Duodenal mucosa (tissue), 2 donors: ENCODE measurements at regions not wholly inside any gene's neighbourhood (a gene's known extent, or its start where the extent isn't known, plus 50 kb on each side); places are given as distances from the start of the nearest gene placed in this dataset.
"Not testable (repeated sequence)": the region's sequence is repeated elsewhere in the genome, so short reads cannot be mapped to it uniquely, and the experiment has no call there.

Experiments
- H3K27ac ChIP-seq: one replicate; pipeline ENCODE4 v1.7.0; 2013; ENCODE audit warnings: low read depth, low read length
- H3K27me3 ChIP-seq, 2 donors: one replicate each; pipeline ENCODE4 v1.7.0; 2013; ENCODE audit warnings: low read length in 2 of 2, control low read depth in 1 of 2; ENCODE audit not compliant: insufficient read depth in 2 of 2, control insufficient read depth in 1 of 2
- H3K36me3 ChIP-seq, 2 donors: one replicate each; pipeline ENCODE4 v1.7.0; 2013; ENCODE audit warnings: low read length in 2 of 2, control low read depth in 1 of 2; ENCODE audit not compliant: insufficient read depth in 2 of 2, control insufficient read depth in 1 of 2
- H3K4me1 ChIP-seq, 2 donors: one replicate each; pipeline ENCODE4 v1.7.0; 2013; ENCODE audit warnings: low read length in 2 of 2, control low read depth in 1 of 2; ENCODE audit not compliant: insufficient read depth in 2 of 2, control insufficient read depth in 1 of 2
- H3K4me3 ChIP-seq, 2 donors: one replicate each; pipeline ENCODE4 v1.7.0; 2013; ENCODE audit warnings: low read length in 2 of 2, low read depth in 1 of 2
- H3K9ac ChIP-seq, 2 donors: one replicate each; pipeline ENCODE4 v1.7.0; 2013; ENCODE audit warnings: low read length in 2 of 2, low read depth in 1 of 2
- H3K9me3 ChIP-seq, 2 donors: one replicate each; pipeline ENCODE4 v1.7.0; 2013; ENCODE audit warnings: low read length in 2 of 2, control low read depth in 1 of 2; ENCODE audit not compliant: control insufficient read depth in 1 of 2

DNA sequence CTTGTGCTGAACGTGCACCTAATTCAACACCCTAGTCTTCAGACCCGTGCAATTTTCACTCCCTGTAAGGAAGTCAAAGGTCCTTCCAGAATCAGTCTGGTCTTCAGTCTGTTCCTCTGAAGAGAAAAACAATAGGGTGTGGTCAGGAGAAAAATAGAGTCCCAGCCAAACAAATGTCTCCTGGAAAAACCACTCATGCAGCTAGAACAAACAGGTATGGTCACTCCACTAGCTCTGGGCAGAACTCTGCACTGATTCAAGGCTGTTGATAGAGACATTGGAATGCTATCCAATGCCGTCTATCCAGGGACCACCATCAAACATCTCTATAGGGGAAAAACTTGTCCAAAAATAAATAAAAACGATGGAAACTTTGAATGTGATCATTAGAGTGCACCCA is 81.8 kb upstream of the MAP3K1 start:
- no peaks in the 10 kb centered on the region for H3K36me3 ChIP-seq
- no peak overlapping the region for H3K4me3 ChIP-seq
- no peak overlapping the region for H3K27ac ChIP-seq
- H3K9me3 ChIP-seq: no peaks in the 10 kb centered on the region
- no peak overlapping the region for H3K9ac ChIP-seq
- H3K27me3 ChIP-seq: no peaks in the 10 kb centered on the region
- H3K4me1 ChIP-seq: peaks cover 0 to 4% of the 10 kb centered on the region in 2 donors

DNA sequence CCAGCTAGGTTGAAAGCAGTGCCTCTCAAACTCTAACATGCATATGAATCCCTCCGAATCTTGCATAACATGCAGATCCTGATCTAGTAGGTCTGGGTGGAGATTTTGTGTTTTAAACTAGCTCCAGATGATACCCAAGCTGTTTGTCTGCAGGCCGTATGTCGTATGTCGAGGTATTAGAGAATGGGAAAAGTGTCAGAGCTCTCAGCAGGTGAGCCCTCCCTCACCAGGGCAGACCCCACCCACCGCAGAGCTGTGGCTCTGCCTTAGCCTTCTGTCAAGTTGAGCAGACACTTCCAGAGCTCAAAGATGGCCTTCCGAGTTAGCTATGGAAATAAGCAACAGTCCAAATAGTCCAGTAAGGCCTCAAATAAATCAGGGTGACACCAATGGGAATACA is 83.2 kb upstream of the MAP3K1 start:
- no peaks in the 10 kb centered on the region for H3K9me3 ChIP-seq
- H3K36me3 ChIP-seq: no peaks in the 10 kb centered on the region
- H3K27ac ChIP-seq: no peak overlapping the region
- no peak overlapping the region for H3K9ac ChIP-seq
- peaks cover 0 to 4% of the 10 kb centered on the region in 2 donors for H3K4me1 ChIP-seq
- no peaks in the 10 kb centered on the region for H3K27me3 ChIP-seq
- H3K4me3 ChIP-seq: no peak overlapping the region

DNA sequence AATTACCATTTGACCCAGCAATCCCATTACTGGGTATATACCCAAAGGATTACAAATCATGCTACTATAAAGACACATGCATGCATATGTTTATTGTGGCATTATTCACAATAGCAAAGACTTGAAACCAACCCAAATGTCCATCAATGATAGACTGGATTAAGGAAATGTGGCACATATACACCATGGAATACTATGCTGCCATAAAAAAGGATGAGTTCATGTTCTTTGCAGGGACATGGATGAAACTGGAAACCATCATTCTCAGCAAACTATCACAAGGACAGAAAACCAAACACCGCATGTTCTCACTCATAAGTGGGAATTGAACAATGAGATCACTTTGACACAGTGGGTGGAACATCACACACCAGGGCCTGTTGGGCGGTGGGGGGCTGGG is 83.9 kb upstream of the MAP3K1 start:
- H3K9me3 ChIP-seq, H3K27me3 ChIP-seq, H3K4me3 ChIP-seq, H3K36me3 ChIP-seq, H3K4me1 ChIP-seq, H3K27ac ChIP-seq, H3K9ac ChIP-seq: not testable (repeated sequence)

DNA sequence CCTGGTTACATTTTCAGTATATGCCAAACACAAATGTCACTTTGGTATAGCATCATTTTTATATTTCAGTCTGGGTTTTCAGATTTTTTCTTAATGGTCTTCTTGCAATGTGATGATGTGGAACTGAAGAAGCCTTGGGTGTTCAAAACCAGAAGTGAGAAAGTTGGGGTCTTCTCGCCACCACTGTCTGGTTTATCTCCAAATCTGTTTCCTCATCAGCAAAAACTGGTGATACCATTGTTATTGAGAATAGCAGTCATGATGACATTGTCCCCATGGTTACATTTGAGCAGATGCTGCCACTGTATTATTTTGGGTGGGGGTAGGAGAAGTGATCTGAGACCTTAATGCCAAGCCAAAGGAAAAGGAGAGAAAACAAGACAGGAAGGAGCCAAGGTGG is 85.9 kb upstream of the MAP3K1 start:
- no peaks in the 10 kb centered on the region for H3K4me1 ChIP-seq
- H3K27ac ChIP-seq: no peak overlapping the region
- no peak overlapping the region for H3K9ac ChIP-seq
- H3K27me3 ChIP-seq: no peaks in the 10 kb centered on the region
- no peak overlapping the region for H3K4me3 ChIP-seq
- H3K9me3 ChIP-seq: no peaks in the 10 kb centered on the region
- H3K36me3 ChIP-seq: no peaks in the 10 kb centered on the region

DNA sequence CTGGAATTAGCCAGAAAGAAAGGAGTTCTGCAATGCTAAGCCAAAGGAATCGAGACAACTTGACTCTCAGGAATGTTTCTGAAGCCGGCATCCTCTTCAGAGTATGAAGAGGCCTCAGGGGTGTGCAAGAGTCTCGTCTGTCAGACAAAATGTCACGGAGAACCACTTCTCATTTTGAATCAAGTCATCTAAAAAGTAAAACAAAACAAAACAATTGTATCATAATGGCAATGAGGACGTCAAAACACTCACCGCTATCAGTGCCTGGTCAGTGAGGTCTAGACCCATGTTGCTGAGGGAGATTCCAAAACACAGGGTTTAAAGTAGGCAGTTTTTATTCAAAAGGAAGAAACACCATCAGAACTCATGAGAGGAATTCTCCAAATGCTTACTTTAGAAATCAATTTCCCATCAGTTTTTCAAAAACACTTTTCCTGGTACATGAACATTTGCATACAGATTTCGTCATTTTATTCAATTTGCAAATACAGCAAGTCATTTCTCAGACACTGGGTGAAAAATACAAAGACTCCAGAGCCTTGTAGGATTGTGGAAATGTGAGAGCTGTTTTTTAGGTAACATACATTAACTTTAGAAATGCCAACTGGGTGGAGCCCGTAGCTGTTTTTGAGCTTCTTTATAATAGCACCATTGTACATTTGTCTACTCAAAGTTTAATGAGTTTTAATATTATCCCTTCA is 89.5 kb upstream of the MAP3K1 start:
- no peak overlapping the region for H3K27ac ChIP-seq
- no peaks in the 10 kb centered on the region for H3K27me3 ChIP-seq
- no peaks in the 10 kb centered on the region for H3K4me1 ChIP-seq
- H3K9me3 ChIP-seq: no peaks in the 10 kb centered on the region
- no peaks in the 10 kb centered on the region for H3K36me3 ChIP-seq
- H3K4me3 ChIP-seq: no peak overlapping the region
- H3K9ac ChIP-seq: no peak overlapping the region

DNA sequence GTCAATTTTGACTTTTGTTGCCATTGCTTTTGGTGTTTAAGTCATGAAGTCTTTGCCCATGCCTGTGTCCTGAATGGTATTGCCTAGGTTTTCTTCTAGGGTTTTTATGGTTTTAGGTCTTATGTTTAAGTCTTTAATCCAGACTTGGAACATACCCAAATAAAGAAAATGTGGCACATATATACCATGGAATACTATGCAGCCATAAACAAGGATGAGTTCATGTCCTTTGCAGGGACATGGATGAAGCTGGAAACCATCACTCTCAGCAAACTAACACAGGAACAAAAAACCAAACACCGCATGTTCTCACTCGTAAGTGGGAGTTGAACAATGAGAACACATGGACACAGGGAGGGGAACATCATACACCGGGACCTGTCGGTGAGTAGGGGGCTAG is 90.5 kb upstream of the MAP3K1 start:
- H3K4me1 ChIP-seq, H3K4me3 ChIP-seq, H3K9me3 ChIP-seq: not testable (repeated sequence)

DNA sequence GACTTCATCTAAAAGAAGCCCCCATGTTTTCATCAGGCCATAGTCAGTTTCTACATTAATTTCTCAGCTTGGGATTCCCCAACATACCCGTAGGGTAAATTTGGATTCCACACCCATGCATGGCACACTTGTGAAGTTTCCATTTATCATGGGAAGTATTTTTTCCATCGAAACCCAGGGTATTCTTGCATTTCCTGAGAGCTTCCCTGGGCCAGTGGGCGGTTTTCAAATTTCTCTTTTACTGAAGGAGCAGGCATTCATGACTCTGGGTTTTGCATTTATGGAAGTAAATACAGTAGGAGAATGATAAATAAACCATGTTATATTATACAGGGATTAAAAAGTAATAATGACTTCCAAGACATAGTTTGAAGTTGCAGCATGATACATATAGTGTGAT is 93.0 kb upstream of the MAP3K1 start:
- H3K27me3 ChIP-seq: peaks cover 0 to 2% of the 10 kb centered on the region in 2 donors
- no peak overlapping the region for H3K27ac ChIP-seq
- H3K9me3 ChIP-seq: no peaks in the 10 kb centered on the region
- no peak overlapping the region for H3K9ac ChIP-seq
- no peak overlapping the region for H3K4me3 ChIP-seq
- no peaks in the 10 kb centered on the region for H3K4me1 ChIP-seq
- H3K36me3 ChIP-seq: no peaks in the 10 kb centered on the region

More for the DNA sequence above, 90.5 kb upstream of the MAP3K1 start:
- H3K27me3 ChIP-seq, H3K9ac ChIP-seq, H3K36me3 ChIP-seq, H3K27ac ChIP-seq: not testable (repeated sequence)

DNA sequence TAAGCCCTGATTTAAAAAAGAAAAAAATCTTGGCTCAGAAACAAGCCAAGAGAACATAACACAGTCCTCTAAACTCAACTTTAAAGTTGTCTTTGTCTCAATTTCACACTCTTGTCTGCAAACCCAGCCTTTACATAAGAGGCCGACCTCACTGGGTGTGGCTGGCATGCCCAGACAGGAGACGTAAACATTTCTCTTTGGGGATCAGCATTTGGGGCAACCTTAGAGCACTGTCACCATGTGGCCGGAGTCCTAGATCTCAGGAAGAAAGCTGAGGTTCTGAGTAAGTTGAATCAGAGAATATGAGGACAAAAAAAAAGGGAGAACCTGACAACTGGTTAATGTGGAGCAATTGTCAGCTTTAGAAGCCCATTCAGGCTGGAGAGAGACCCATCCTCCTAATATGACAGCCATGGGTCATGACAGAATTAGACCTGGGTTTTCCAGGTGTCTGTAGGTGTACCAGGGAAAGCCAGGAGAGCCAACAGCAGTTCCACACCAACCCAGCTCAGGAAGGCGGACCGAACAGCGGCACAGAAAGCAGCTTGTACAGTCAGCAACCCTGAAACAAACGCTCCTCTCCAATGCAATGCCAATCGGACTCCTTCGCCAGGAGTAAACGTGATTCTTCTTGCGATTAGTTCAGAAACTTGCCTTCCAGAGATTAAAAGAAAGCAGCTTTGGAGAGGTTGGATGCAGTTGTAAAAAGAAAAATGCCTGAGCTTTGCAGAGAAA is 97.9 kb upstream of the MAP3K1 start:
- no peak overlapping the region for H3K9ac ChIP-seq
- no peak overlapping the region for H3K27ac ChIP-seq
- no peaks in the 10 kb centered on the region for H3K9me3 ChIP-seq
- no peaks in the 10 kb centered on the region for H3K4me1 ChIP-seq
- H3K36me3 ChIP-seq: no peaks in the 10 kb centered on the region
- no peak overlapping the region for H3K4me3 ChIP-seq
- peaks cover 0 to 2% of the 10 kb centered on the region in 2 donors for H3K27me3 ChIP-seq

DNA sequence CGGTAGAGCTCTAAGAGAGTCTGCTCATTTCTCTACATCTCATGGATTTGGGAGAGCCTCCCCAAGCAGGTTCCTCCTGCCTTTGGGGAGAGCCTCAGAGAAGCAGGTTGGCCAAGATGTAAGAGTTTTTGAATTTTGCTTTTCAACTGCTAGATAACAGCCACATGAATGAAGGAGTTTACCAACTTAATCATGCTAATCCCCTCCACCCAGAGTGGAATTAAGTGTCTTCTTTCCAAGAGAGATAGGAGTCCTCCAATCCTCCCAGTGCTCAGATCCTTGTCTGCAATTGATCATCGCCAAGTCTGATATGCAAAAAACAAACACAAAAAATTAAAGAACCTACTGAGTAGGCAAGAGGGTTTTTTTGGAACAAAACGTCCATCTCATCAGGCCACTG is 99.4 kb upstream of the MAP3K1 start:
- Histone ChIP-seq H3K27ac (no peak overlapping the region), H3K4me3 (no peak overlapping the region), H3K4me1 (no peaks in the 10 kb centered on the region), H3K9me3 (no peaks in the 10 kb centered on the region), H3K27me3 (peaks cover 0 to 2% of the 10 kb centered on the region in 2 donors), H3K9ac (no peak overlapping the region), H3K36me3 (no peaks in the 10 kb centered on the region)

DNA sequence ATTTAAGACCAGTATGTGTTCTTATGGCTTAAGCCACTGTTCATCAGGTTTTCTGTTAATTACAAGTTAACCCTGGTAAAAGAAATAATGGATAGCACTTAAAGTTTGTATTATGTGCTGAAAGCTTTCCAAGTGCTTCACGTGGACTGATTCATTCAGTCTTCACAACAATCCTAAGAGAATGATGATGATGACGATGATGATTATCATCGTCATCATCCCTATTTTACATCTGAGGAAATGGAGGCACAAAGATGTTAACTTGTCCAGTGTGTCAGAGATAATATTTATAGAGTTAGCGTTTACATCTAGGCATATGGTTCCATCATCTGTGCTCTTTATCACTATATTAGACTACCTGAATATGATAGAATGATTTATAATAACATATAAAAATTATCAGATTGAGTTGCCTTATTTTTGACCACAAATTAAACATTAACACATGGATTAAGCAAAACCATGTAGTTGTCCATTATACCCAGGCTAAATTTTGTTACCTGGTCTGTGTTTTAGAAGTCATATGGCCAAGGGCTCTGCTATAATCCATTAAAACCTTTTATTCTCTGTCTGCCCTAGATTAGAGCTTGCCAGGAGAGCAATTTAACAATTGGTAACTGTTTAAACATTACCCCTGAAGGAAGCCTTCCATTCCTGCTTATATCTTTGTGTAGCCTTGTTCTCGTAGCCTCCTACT is 102.3 kb upstream of the MAP3K1 start:
- H3K27me3 ChIP-seq: no peaks in the 10 kb centered on the region
- no peak overlapping the region for H3K4me3 ChIP-seq
- no peaks in the 10 kb centered on the region for H3K9me3 ChIP-seq
- no peaks in the 10 kb centered on the region for H3K4me1 ChIP-seq
- H3K9ac ChIP-seq: no peak overlapping the region
- H3K27ac ChIP-seq: no peak overlapping the region
- H3K36me3 ChIP-seq: no peaks in the 10 kb centered on the region
